Mesothelial cell of epicardium (in vitro differentiated cells): ENCODE measurements at regions not wholly inside any gene's neighbourhood (a gene's known extent, or its start where the extent isn't known, plus 50 kb on each side); places are given as distances from the start of the nearest gene placed in this dataset.

ENCODE experiments used
- DNase-seq, 2 experiments: peaks; one replicate each; pipeline ENCODE4 v3.0.0; 2021; ENCODE audit warnings: low spot score in 2 of 2; ENCODE audit not compliant: unreplicated experiment in 2 of 2
- H3K27ac Mint-ChIP-seq: 2 replicates; pipeline ENCODE4 v1.8.0; 2021; ENCODE audit warnings: mixed read lengths
- H3K27me3 Mint-ChIP-seq: 2 replicates; pipeline ENCODE4 v1.8.0; 2021; ENCODE audit warnings: low read depth, mixed read lengths
- H3K36me3 Mint-ChIP-seq: 2 replicates; pipeline ENCODE4 v1.8.0; 2021; ENCODE audit warnings: mixed read lengths
- H3K4me1 Mint-ChIP-seq: 2 replicates; pipeline ENCODE4 v1.8.0; 2021; ENCODE audit warnings: mixed read lengths
- H3K4me3 Mint-ChIP-seq: 2 replicates; pipeline ENCODE4 v1.8.0; 2021; ENCODE audit warnings: mild to moderate bottlenecking, moderate library complexity, mixed read lengths
- H3K9me3 Mint-ChIP-seq: 2 replicates; pipeline ENCODE4 v1.8.0; 2021; ENCODE audit warnings: mixed read lengths
- TF ChIP-seq, protein P1 (sequence below): fragments of 200-600 bp; sonication (generic); IDR thresholded peaks from one replicate; pipeline ENCODE4 v1.5.0; 2021; ENCODE audit warnings: antibody characterized with exemption; ENCODE audit not compliant: unreplicated experiment

- no peak overlapping the region for H3K27ac Mint-ChIP-seq
- TF ChIP-seq, protein P1, sequence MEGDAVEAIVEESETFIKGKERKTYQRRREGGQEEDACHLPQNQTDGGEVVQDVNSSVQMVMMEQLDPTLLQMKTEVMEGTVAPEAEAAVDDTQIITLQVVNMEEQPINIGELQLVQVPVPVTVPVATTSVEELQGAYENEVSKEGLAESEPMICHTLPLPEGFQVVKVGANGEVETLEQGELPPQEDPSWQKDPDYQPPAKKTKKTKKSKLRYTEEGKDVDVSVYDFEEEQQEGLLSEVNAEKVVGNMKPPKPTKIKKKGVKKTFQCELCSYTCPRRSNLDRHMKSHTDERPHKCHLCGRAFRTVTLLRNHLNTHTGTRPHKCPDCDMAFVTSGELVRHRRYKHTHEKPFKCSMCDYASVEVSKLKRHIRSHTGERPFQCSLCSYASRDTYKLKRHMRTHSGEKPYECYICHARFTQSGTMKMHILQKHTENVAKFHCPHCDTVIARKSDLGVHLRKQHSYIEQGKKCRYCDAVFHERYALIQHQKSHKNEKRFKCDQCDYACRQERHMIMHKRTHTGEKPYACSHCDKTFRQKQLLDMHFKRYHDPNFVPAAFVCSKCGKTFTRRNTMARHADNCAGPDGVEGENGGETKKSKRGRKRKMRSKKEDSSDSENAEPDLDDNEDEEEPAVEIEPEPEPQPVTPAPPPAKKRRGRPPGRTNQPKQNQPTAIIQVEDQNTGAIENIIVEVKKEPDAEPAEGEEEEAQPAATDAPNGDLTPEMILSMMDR, result no peak
- no peaks in the 10 kb centered on the region for H3K4me1 Mint-ChIP-seq
- DNase-seq, result no peak
- peaks cover 18% of the 10 kb centered on the region for H3K9me3 Mint-ChIP-seq
- H3K36me3 Mint-ChIP-seq, result no peaks in the 10 kb centered on the region
- H3K4me3 Mint-ChIP-seq, result no peak overlapping the region
- no peaks in the 10 kb centered on the region for H3K27me3 Mint-ChIP-seq
Measured at GRCh38 chr6:117761610-117762009, 86.3 kb downstream of the NUS1 start.

- Mint-ChIP-seq H3K4me1 (no peaks in the 10 kb centered on the region), H3K27ac (no peak overlapping the region), H3K4me3 (no peak overlapping the region), H3K27me3 (peaks cover 22% of the 10 kb centered on the region), H3K9me3 (peaks cover 15% of the 10 kb centered on the region), H3K36me3 (no peaks in the 10 kb centered on the region)
- no peak for DNase-seq
- TF ChIP-seq, protein P1, result no peak
Measured at GRCh38 chr6:117771403-117771802, 96.1 kb downstream of the NUS1 start.

DNA sequence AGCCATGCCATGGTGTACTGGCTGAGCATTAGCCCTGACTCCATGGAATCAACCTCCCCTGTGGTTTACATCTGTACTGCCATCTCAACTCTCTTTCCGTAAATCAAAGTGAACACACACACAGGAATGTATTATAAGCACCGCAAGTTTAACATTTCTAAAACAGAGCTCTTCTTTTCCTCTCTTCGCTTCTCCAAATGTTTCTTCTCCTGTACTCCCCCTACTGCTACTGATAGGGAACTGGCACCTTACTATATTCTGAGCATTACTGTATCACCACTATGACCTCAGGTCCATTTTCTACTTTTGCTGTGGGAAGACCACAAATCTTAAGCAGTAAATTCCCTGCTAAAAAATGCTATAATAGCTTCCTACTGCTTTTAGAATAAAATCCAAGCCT lies 101.2 kb downstream of the NUS1 start:
- TF ChIP-seq, protein P1, result no peak
- H3K4me3 Mint-ChIP-seq, result no peak overlapping the region
- H3K9me3 Mint-ChIP-seq, result no peaks in the 10 kb centered on the region
- H3K27ac Mint-ChIP-seq, result no peak overlapping the region
- peaks cover 24% of the 10 kb centered on the region for H3K27me3 Mint-ChIP-seq
- H3K36me3 Mint-ChIP-seq, result no peaks in the 10 kb centered on the region
- DNase-seq, result no peak
- no peaks in the 10 kb centered on the region for H3K4me1 Mint-ChIP-seq

GRCh38 chr6:117781550-117781949 lies 106.3 kb downstream of the NUS1 start:
- H3K4me1 Mint-ChIP-seq, result no peaks in the 10 kb centered on the region
- H3K4me3 Mint-ChIP-seq, result no peak overlapping the region
- peaks cover 1% of the 10 kb centered on the region for H3K27me3 Mint-ChIP-seq
- TF ChIP-seq, protein P1, result no peak
- H3K36me3 Mint-ChIP-seq, result no peaks in the 10 kb centered on the region
- no peak overlapping the region for H3K27ac Mint-ChIP-seq
- no peak for DNase-seq
- H3K9me3 Mint-ChIP-seq, result no peaks in the 10 kb centered on the region

- TF ChIP-seq, protein P1, result no peak
- H3K27me3 Mint-ChIP-seq, result peaks cover 1% of the 10 kb centered on the region
- no peaks in the 10 kb centered on the region for H3K9me3 Mint-ChIP-seq
- H3K36me3 Mint-ChIP-seq, result no peaks in the 10 kb centered on the region
- H3K4me3 Mint-ChIP-seq, result no peak overlapping the region
- DNase-seq, result no peak
- no peak overlapping the region for H3K27ac Mint-ChIP-seq
- H3K4me1 Mint-ChIP-seq, result no peaks in the 10 kb centered on the region
Measured at GRCh38 chr6:117783279-117783678, 108.0 kb downstream of the NUS1 start.

DNA sequence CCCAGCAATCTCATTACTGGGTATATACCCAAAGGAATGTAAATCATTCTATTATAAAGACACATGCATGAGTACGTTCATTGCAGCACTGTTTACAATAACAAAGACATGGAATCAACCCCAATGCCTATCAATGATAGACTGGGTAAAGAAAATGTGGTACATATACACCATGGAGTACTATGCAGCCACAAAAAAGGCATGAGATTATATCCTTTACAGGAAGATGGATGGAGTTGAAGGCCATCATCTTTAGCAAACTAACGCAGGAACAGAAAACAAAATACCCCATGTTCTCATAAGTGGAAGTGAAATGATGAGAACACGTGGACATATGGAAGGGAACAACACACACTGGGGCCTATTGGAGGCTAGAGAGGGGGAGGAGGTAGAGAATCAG lies 115.7 kb downstream of the NUS1 start:
- no peak overlapping the region for H3K4me3 Mint-ChIP-seq
- TF ChIP-seq, protein P1, result no peak
- H3K27me3 Mint-ChIP-seq, result peaks cover 9% of the 10 kb centered on the region
- no peaks in the 10 kb centered on the region for H3K36me3 Mint-ChIP-seq
- DNase-seq, result no peak
- no peaks in the 10 kb centered on the region for H3K4me1 Mint-ChIP-seq
- H3K27ac Mint-ChIP-seq, result no peak overlapping the region
- peaks cover 9% of the 10 kb centered on the region for H3K9me3 Mint-ChIP-seq
